HCT116 (cell line): ENCODE measurements at regions not wholly inside any gene's neighbourhood (a gene's known extent, or its start where the extent isn't known, plus 50 kb on each side); places are given as distances from the start of the nearest gene placed in this dataset.

Experiments used
- ATAC-seq: fragments of 200-7000 bp; cut with Tn5 transposase; 2 replicates; pipeline ENCODE4 v1.9.1; 2020; ENCODE audit warnings: mild to moderate bottlenecking, moderate library complexity
- BruUV-seq: library from RNA; stranded (reverse); fragments of 400-500 nt; replicated peaks from 2 replicates; lab custom pipeline; 2021; lab: Mats Ljungman, UMichigan
- CTCF ChIA-PET: fragments of 300-600 bp; sonication (Branson Sonifier 250); formaldehyde crosslinking; loops from one replicate; lab custom pipeline; 2021; ENCODE audit warnings: antibody characterized with exemption; lab: Charles Lee
- POLR2A ChIA-PET: fragments of 300-600, 350-600 bp; sonication (Branson Sonifier 250); formaldehyde crosslinking; loops from one replicate; lab custom pipeline; 2021; ENCODE audit warnings: antibody characterized with exemption; lab: Charles Lee
- RAD21 ChIA-PET, 2 experiments: fragments of 300-600 bp; sonication (Branson Sonifier 250); formaldehyde crosslinking; loops; one replicate each; lab custom pipeline; 2023; ENCODE audit warnings: low total read pairs in 2 of 2; ENCODE audit not compliant: uncharacterized antibody in 2 of 2, unreplicated experiment in 2 of 2, low non-redundant PET in 1 of 2; lab: Charles Lee
- DNase-seq: peaks from one replicate; pipeline ENCODE4 v3.0.0-alpha.2; 2010; ENCODE audit warnings: low read depth, low spot score
- H2AFZ ChIP-seq: fragments of 200-600 bp; shearing (Covaris generic), sonication (generic); 2 replicates; pipeline ENCODE4 v1.6.1; 2017; ENCODE audit warnings: low read depth, mixed run types, mixed read lengths, antibody characterized with exemption, low read length; ENCODE audit not compliant: poor library complexity, severe bottlenecking
- H3K27ac ChIP-seq: 2 replicates; pipeline ENCODE4 v1.5.1; 2012; ENCODE audit warnings: low read depth, low read length
- H3K27me3 ChIP-seq: fragments of 200-600 bp; sonication (generic); 2 replicates; pipeline ENCODE4 v1.6.1; 2016; ENCODE audit warnings: mixed run types, low read length, mixed read lengths; ENCODE audit not compliant: insufficient read depth
- H3K36me3 ChIP-seq, 2 experiments: fragments of 200-500 bp in 1 of 2; fragments of 200-600 bp in 1 of 2; sonication (Bioruptor generic) in 1 of 2; sonication (generic) in 1 of 2; 2 replicates each; pipeline versions ENCODE4 v1.5.1 to v1.6.1; 2014 to 2016; ENCODE audit warnings: low read length in 2 of 2, inconsistent platforms in 1 of 2, mixed read lengths in 1 of 2, mixed run types in 1 of 2; ENCODE audit not compliant: insufficient read depth in 2 of 2, control insufficient read depth in 1 of 2
- H3K4me1 ChIP-seq, 2 experiments: fragments of 200-600 bp in 1 of 2; sonication (generic) in 1 of 2; 2 replicates each; pipeline versions ENCODE4 v1.5.1 to v1.6.1; 2012 to 2017; ENCODE audit warnings: low read length in 2 of 2, inconsistent platforms in 1 of 2, mild to moderate bottlenecking in 1 of 2, mixed read lengths in 1 of 2, mixed run types in 1 of 2, moderate library complexity in 1 of 2; ENCODE audit not compliant: insufficient read depth in 2 of 2, control insufficient read depth in 1 of 2
- H3K4me2 ChIP-seq: fragments of 200-600 bp; sonication (generic); 2 replicates; pipeline ENCODE4 v1.6.1; 2017; ENCODE audit warnings: mixed run types, low read length, mixed read lengths
- H3K4me3 ChIP-seq, 2 experiments: fragments of 200-600 bp in 1 of 2; sonication (generic) in 1 of 2; replicated peaks in 1 of 2; 2 replicates each; pipeline ENCODE4 v1.5.1; 2011 to 2016; ENCODE audit warnings: low read length in 2 of 2, control low read depth in 1 of 2, low read depth in 1 of 2, mild to moderate bottlenecking in 1 of 2, mixed read lengths in 1 of 2, mixed run types in 1 of 2
- H3K79me2 ChIP-seq: fragments of 200-600 bp; sonication (generic); 2 replicates; pipeline ENCODE4 v1.6.1; 2017; ENCODE audit warnings: mild to moderate bottlenecking, mixed run types, low read length, moderate library complexity, mixed read lengths; ENCODE audit not compliant: insufficient read depth
- H3K9ac ChIP-seq: fragments of 200-600 bp; sonication (generic); 2 replicates; pipeline ENCODE4 v1.6.1; 2016; ENCODE audit warnings: low read length, mixed read lengths
- H3K9me2 ChIP-seq: fragments of 200-600 bp; sonication (generic), shearing (Covaris generic); 2 replicates; pipeline ENCODE4 v1.6.1; 2017; ENCODE audit warnings: mixed run types, mild to moderate bottlenecking, moderate library complexity; ENCODE audit not compliant: insufficient read depth
- H3K9me3 ChIP-seq, 2 experiments: fragments of 200-500 bp in 1 of 2; fragments of 200-600 bp in 1 of 2; sonication (Bioruptor generic) in 1 of 2; sonication (generic) in 1 of 2; 2 replicates each; pipeline ENCODE4 v1.6.1; 2014 to 2017; ENCODE audit warnings: low read length in 2 of 2, mixed read lengths in 2 of 2, inconsistent platforms in 1 of 2, low read depth in 1 of 2, mild to moderate bottlenecking in 1 of 2, mixed run types in 1 of 2, moderate library complexity in 1 of 2; ENCODE audit not compliant: control insufficient read depth in 1 of 2, insufficient read depth in 1 of 2
- H4K20me1 ChIP-seq: fragments of 200-600 bp; sonication (generic), shearing (Covaris generic); 2 replicates; pipeline ENCODE4 v1.6.1; 2017; ENCODE audit warnings: mixed run types, mild to moderate bottlenecking, moderate library complexity; ENCODE audit not compliant: insufficient read depth
- CBX3 ChIP-seq: IDR thresholded peaks from 2 replicates; pipeline ENCODE4 v1.6.1; 2012; ENCODE audit warnings: low read depth
- EZH2phosphoT487 ChIP-seq: fragments of 200-600 bp; IDR thresholded peaks from 2 replicates; pipeline ENCODE4 v1.6.1; 2018; ENCODE audit warnings: antibody characterized with exemption, borderline replicate concordance
- FOSL1 ChIP-seq: IDR thresholded peaks from 2 replicates; pipeline ENCODE4 v1.6.1; 2012; ENCODE audit warnings: low read depth
- JUND ChIP-seq: IDR thresholded peaks from 2 replicates; pipeline ENCODE4 v1.6.1; 2012
- RAD21 ChIP-seq: IDR thresholded peaks from 2 replicates; pipeline ENCODE4 v1.6.1; 2012; ENCODE audit warnings: low read depth, mild to moderate bottlenecking
- SIN3A ChIP-seq: IDR thresholded peaks from 2 replicates; pipeline ENCODE4 v1.6.1; 2012; ENCODE audit warnings: low read depth
- SP1 ChIP-seq: IDR thresholded peaks from 2 replicates; pipeline ENCODE4 v1.6.1; 2012; ENCODE audit warnings: low read depth
- TCF7L2 ChIP-seq: IDR thresholded peaks from 2 replicates; pipeline ENCODE4 v1.7.0; 2011; ENCODE audit warnings: borderline replicate concordance, inconsistent platforms; ENCODE audit not compliant: insufficient read depth, insufficient read length; ENCODE audit errors: extremely low read depth
- YY1 ChIP-seq: IDR thresholded peaks from 2 replicates; pipeline ENCODE4 v1.6.1; 2011; ENCODE audit warnings: low read length, low read depth, moderate library complexity, mild to moderate bottlenecking; ENCODE audit not compliant: insufficient replicate concordance; ENCODE audit errors: extremely low read depth
- ZFX ChIP-seq: fragments of 450-650 bp; IDR thresholded peaks from 2 replicates; pipeline ENCODE4 v1.6.1; 2017
- ZNF274 ChIP-seq: fragments of 200-500 bp; sonication (Bioruptor generic); IDR thresholded peaks from 2 replicates; pipeline ENCODE4 v1.6.1; 2014; ENCODE audit warnings: mild to moderate bottlenecking, low read depth, low read length, inconsistent platforms
- intact Hi-C: fragments of 100-400 bp; cut with micrococcal nuclease; formaldehyde crosslinking; loops from 2 replicates; pipeline ENCODE4 v1.10.0; 2022

GRCh38 chr21:25518491-25518911, 88.8 kb downstream of the MRPL39 start:
- no TSS peak for BruUV-seq
- Histone ChIP-seq H3K9me2 (no peaks in the 10 kb centered on the region), H3K4me2 (no peak overlapping the region), H3K27ac (no peak overlapping the region), H3K9ac (no peak overlapping the region), H3K4me3 (no peak overlapping the region), H3K36me3 (no peaks in the 10 kb centered on the region), H3K79me2 (no peaks in the 10 kb centered on the region), H3K27me3 (no peaks in the 10 kb centered on the region), H3K4me1 (no peaks in the 10 kb centered on the region), H4K20me1 (no peaks in the 10 kb centered on the region), H2AFZ (no peak overlapping the region), H3K9me3 (no peaks in the 10 kb centered on the region)
- CTCF ChIA-PET = no interaction called here
- ATAC-seq (no peak), DNase-seq (no peak)
- RAD21 ChIA-PET = no interaction called here
- intact Hi-C loops = no loop called here
- POLR2A ChIA-PET = no interaction called here
- TF ChIP-seq JUND (no peak), FOSL1 (no peak), CBX3 (no peak), ZFX (no peak), ZNF274 (no peak), SIN3A (no peak), YY1 (no peak), SP1 (no peak), TCF7L2 (no peak)

DNA sequence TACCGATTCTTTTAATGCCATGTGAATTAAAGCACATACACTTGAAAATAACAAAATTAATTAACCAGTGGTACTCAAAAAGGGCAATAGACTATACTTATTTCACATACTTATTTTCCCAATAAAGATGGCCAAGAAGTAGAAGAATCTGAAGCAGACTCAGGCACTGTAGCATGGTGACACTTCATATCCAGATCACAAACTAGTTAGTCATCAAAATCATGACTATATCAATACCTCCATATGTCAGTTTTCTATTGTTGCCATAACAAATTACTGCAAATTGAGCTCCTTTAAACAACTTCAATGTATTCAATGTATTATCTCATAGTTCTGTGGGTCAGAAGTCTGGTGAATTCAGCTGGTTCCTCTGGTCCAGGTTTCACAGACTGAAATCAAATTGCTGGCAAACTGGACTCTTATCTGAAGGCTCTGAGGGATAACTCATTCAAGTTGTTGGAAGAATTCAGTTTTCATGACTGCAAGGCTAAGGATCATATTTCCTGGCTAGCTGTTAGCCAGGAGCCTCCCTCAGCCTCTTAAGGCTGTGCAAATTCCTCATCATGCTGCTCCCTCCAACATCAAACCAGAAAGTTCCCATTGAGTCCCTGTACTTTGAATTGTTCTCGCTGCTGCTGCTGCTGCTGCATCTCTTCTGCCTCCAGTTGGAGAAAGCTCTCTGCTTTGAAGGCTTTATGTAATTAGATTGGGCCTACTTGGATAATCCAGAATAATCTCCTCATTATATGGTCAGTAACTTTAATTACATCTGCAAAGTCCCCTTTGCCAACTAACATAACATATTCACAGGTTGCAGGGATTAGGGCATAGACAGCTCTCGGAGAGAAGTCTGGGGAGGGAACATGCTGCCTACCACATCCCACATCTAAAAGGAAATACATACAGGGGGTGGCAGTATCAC, 91.5 kb downstream of the MRPL39 start:
- BruUV-seq = no TSS peak
- Histone ChIP-seq H3K79me2 (no peaks in the 10 kb centered on the region), H3K4me1 (no peaks in the 10 kb centered on the region), H3K27me3 (no peaks in the 10 kb centered on the region), H4K20me1 (no peaks in the 10 kb centered on the region), H3K36me3 (no peaks in the 10 kb centered on the region), H2AFZ (no peak overlapping the region), H3K4me3 (no peak overlapping the region), H3K4me2 (no peak overlapping the region), H3K9me3 (no peaks in the 10 kb centered on the region), H3K9me2 (no peaks in the 10 kb centered on the region)
- intact Hi-C loops = no loop called here
- ATAC-seq (no peak), DNase-seq (no peak)
- ChIA-PET CTCF (no interaction called here), RAD21 (no interaction called here), POLR2A (no interaction called here)
- TF ChIP-seq EZH2phosphoT487 (no peak), SP1 (no peak), FOSL1 (no peak), TCF7L2 (no peak), ZFX (no peak), RAD21 (no peak), SIN3A (no peak), ZNF274 (no peak)
- TF ChIP-seq, all 23 proteins: peak for 0
- no peak overlapping the region for H3K9ac ChIP-seq
- no peak overlapping the region for H3K27ac ChIP-seq
